H1 (cell line): ENCODE measurements at regions not wholly inside any gene's neighbourhood (a gene's known extent, or its start where the extent isn't known, plus 50 kb on each side); places are given as distances from the start of the nearest gene placed in this dataset.

ENCODE experiments used
- CTCF ChIA-PET: fragments of 300-600 bp; sonication (Branson Sonifier 250); formaldehyde crosslinking; loops from one replicate; lab custom pipeline; 2021; ENCODE audit not compliant: partially characterized antibody; lab: Charles Lee
- POLR2A ChIA-PET: fragments of 300-600 bp; sonication (Branson Sonifier 250); formaldehyde crosslinking; loops from one replicate; lab custom pipeline; 2021; ENCODE audit warnings: inconsistent platforms; ENCODE audit not compliant: partially characterized antibody; lab: Charles Lee
- DNase-seq, 2 experiments: peaks; one replicate each; pipeline versions ENCODE4 v3.0.0 to v3.0.0-alpha.2; 2010 to 2022; ENCODE audit warnings: low spot score in 2 of 2, low read depth in 1 of 2, mixed read lengths in 1 of 2
- FAIRE-seq: peaks from 2 replicates; lab custom pipeline; 2011; peaks lifted over from hg19 to GRCh38; lab: Jason Lieb, UNC
- H2AFZ ChIP-seq: 2 replicates; pipeline ENCODE4 v1.8.1; 2012; ENCODE audit warnings: low read length, inconsistent platforms
- H2AK5ac ChIP-seq: 2 replicates; pipeline ENCODE4 v1.6.1; 2013; ENCODE audit warnings: low read depth, low read length
- H2BK120ac ChIP-seq: replicated peaks from 2 replicates; pipeline ENCODE3; 2013; ENCODE audit warnings: low read depth, low read length, inconsistent platforms
- H2BK12ac ChIP-seq: 2 replicates; pipeline ENCODE4 v1.6.1; 2013; ENCODE audit warnings: low read depth, low read length
- H2BK15ac ChIP-seq: 2 replicates; pipeline ENCODE4 v1.6.1; 2013; ENCODE audit warnings: low read length
- H2BK20ac ChIP-seq: 2 replicates; pipeline ENCODE4 v1.6.1; 2013; ENCODE audit warnings: low read length
- H2BK5ac ChIP-seq: 2 replicates; pipeline ENCODE4 v1.6.1; 2013; ENCODE audit warnings: low read depth, low read length
- H3K14ac ChIP-seq: 2 replicates; pipeline ENCODE4 v1.6.1; 2013; ENCODE audit warnings: inconsistent platforms; ENCODE audit not compliant: insufficient read length
- H3K18ac ChIP-seq: 2 replicates; pipeline ENCODE4 v1.6.1; 2013; ENCODE audit warnings: low read length; ENCODE audit errors: extremely low read depth
- H3K23ac ChIP-seq: 2 replicates; pipeline ENCODE4 v1.6.1; 2013; ENCODE audit warnings: inconsistent platforms; ENCODE audit not compliant: insufficient read length
- H3K23me2 ChIP-seq: 2 replicates; pipeline ENCODE4 v1.6.1; 2013; ENCODE audit warnings: low read depth, low read length
- H3K27ac ChIP-seq: 2 replicates; pipeline ENCODE4 v1.6.1; 2011; ENCODE audit warnings: low read depth, low read length, inconsistent platforms
- H3K27me3 ChIP-seq, 4 experiments: replicated peaks in 1 of 4; 1 replicate in 1 of 4; 2 replicates in 3 of 4; pipeline versions ENCODE4 v1.6.1 to v1.8.1; 2011 to 2013; ENCODE audit warnings: low read length in 3 of 4, mild to moderate bottlenecking in 3 of 4, inconsistent platforms in 2 of 4, mixed read lengths in 2 of 4, moderate library complexity in 1 of 4; ENCODE audit not compliant: control insufficient read depth in 3 of 4, insufficient read depth in 3 of 4; ENCODE audit errors: extremely low read depth in 1 of 4
- H3K36me3 ChIP-seq, 4 experiments: 2 replicates each; pipeline versions ENCODE4 v1.6.1 to v1.8.1; 2011 to 2013; ENCODE audit warnings: mild to moderate bottlenecking in 4 of 4, low read length in 3 of 4, moderate library complexity in 2 of 4, control low read depth in 1 of 4, inconsistent platforms in 1 of 4; ENCODE audit not compliant: insufficient read depth in 4 of 4, control insufficient read depth in 2 of 4
- H3K4ac ChIP-seq: replicated peaks from 2 replicates; pipeline ENCODE3; 2013; ENCODE audit warnings: low read length, low read depth, mixed read lengths, inconsistent platforms; ENCODE audit not compliant: insufficient read length
- H3K4me1 ChIP-seq, 4 experiments: replicated peaks in 1 of 4; 1 replicate in 1 of 4; 2 replicates in 3 of 4; pipeline versions ENCODE4 v1.6.1 to v1.8.1; 2011 to 2013; ENCODE audit warnings: low read length in 3 of 4, inconsistent platforms in 2 of 4, mixed read lengths in 1 of 4; ENCODE audit not compliant: insufficient read depth in 4 of 4, control insufficient read depth in 3 of 4
- H3K4me2 ChIP-seq, 2 experiments: 2 replicates each; pipeline versions ENCODE4 v1.6.1 to v1.8.1; 2011 to 2013; ENCODE audit warnings: low read depth in 2 of 2, low read length in 2 of 2, control low read depth in 1 of 2, inconsistent platforms in 1 of 2, mild to moderate bottlenecking in 1 of 2; ENCODE audit not compliant: insufficient read depth in 1 of 2
- H3K4me3 ChIP-seq, 4 experiments: fragments of 200-600, 300-600 bp in 1 of 4; sonication (generic), shearing (Covaris generic), sonication (Bioruptor Twin) in 1 of 4; 2 replicates each; pipeline versions ENCODE4 v1.5.1 to v1.8.1; 2011 to 2016; ENCODE audit warnings: low read length in 4 of 4, low read depth in 3 of 4, control low read depth in 2 of 4, inconsistent platforms in 2 of 4, mild to moderate bottlenecking in 2 of 4, mixed read lengths in 1 of 4, moderate library complexity in 1 of 4; ENCODE audit not compliant: insufficient read depth in 2 of 4; ENCODE audit errors: extremely low read depth in 1 of 4
- H3K56ac ChIP-seq: replicated peaks from 2 replicates; pipeline ENCODE3; 2013; ENCODE audit warnings: low read depth, mild to moderate bottlenecking, mixed read lengths, low read length, inconsistent platforms; ENCODE audit not compliant: insufficient read length
- H3K79me1 ChIP-seq: 2 replicates; pipeline ENCODE4 v1.6.1; 2013; ENCODE audit warnings: low read depth, low read length, control low read depth
- H3K79me2 ChIP-seq, 2 experiments: 2 replicates each; pipeline versions ENCODE4 v1.6.1 to v1.8.1; 2012 to 2013; ENCODE audit warnings: low read length in 2 of 2, mild to moderate bottlenecking in 2 of 2, inconsistent platforms in 1 of 2; ENCODE audit not compliant: insufficient read depth in 2 of 2, control insufficient read depth in 1 of 2
- H3K9ac ChIP-seq, 4 experiments: replicated peaks in 1 of 4; 1 replicate in 1 of 4; 2 replicates in 3 of 4; pipeline versions ENCODE4 v1.6.1 to v1.8.1; 2011 to 2013; ENCODE audit warnings: low read depth in 3 of 4, low read length in 3 of 4, control low read depth in 2 of 4, mild to moderate bottlenecking in 2 of 4, moderate library complexity in 2 of 4, inconsistent platforms in 1 of 4; ENCODE audit errors: extremely low read depth in 1 of 4
- H3K9me3 ChIP-seq, 2 experiments: 2 replicates each; pipeline versions ENCODE4 v1.6.1 to v1.8.1; 2012 to 2013; ENCODE audit warnings: mild to moderate bottlenecking in 2 of 2, moderate library complexity in 2 of 2, control low read depth in 1 of 2, inconsistent platforms in 1 of 2, low read depth in 1 of 2, low read length in 1 of 2, mixed read lengths in 1 of 2; ENCODE audit not compliant: insufficient read depth in 2 of 2
- H4K20me1 ChIP-seq, 2 experiments: replicated peaks in 1 of 2; 2 replicates each; pipeline versions ENCODE3 to v1.8.1; 2011 to 2013; ENCODE audit warnings: inconsistent platforms in 2 of 2, low read length in 2 of 2, mild to moderate bottlenecking in 1 of 2; ENCODE audit not compliant: insufficient read depth in 2 of 2, control insufficient read depth in 1 of 2
- H4K5ac ChIP-seq: 2 replicates; pipeline ENCODE4 v1.6.1; 2013; ENCODE audit warnings: low read length, low read depth, mixed read lengths, inconsistent platforms; ENCODE audit not compliant: insufficient read length
- H4K8ac ChIP-seq: 2 replicates; pipeline ENCODE4 v1.8.0; 2013; ENCODE audit warnings: mild to moderate bottlenecking, moderate library complexity, low read length, inconsistent platforms; ENCODE audit not compliant: insufficient read depth; ENCODE audit errors: extremely low read depth
- H4K91ac ChIP-seq: replicated peaks from 2 replicates; pipeline ENCODE3; 2013; ENCODE audit warnings: low read length, mixed read lengths, inconsistent platforms; ENCODE audit not compliant: insufficient read length
- CBX5 ChIP-seq: fragments of 300-800, 300-1000 bp; sonication (generic); IDR thresholded peaks from 2 replicates; pipeline ENCODE4 v1.7.1; 2016; ENCODE audit warnings: antibody characterized with exemption, low read length, low read depth
- CBX8 ChIP-seq: fragments of 300-800, 300-1000 bp; sonication (generic); IDR thresholded peaks from 2 replicates; pipeline ENCODE4 v1.7.1; 2016; ENCODE audit warnings: low read depth, low read length, borderline replicate concordance
- CEBPB ChIP-seq: IDR thresholded peaks from 2 replicates; pipeline ENCODE4 v1.6.1; 2012; ENCODE audit warnings: low read depth, low read length
- CTBP2 ChIP-seq: IDR thresholded peaks from 2 replicates; pipeline ENCODE4 v1.7.0; 2011; ENCODE audit warnings: borderline replicate concordance, mild to moderate bottlenecking, moderate library complexity, mixed read lengths, low read length; ENCODE audit not compliant: insufficient read depth, insufficient read length
- HDAC2 ChIP-seq, 2 experiments: fragments of 300-600 bp in 1 of 2; sonication (generic) in 1 of 2; IDR thresholded peaks; 2 replicates each; pipeline ENCODE4 v1.6.1; 2011 to 2012; ENCODE audit warnings: low read depth in 2 of 2, low read length in 2 of 2, mild to moderate bottlenecking in 2 of 2, moderate library complexity in 2 of 2, borderline replicate concordance in 1 of 2, inconsistent platforms in 1 of 2
- JUND ChIP-seq: IDR thresholded peaks from 2 replicates; pipeline ENCODE4 v1.6.1; 2011; ENCODE audit warnings: mild to moderate bottlenecking, improper control_type of control experiment, low read length
- MAFK ChIP-seq: IDR thresholded peaks from 2 replicates; pipeline ENCODE4 v1.6.1; 2012; ENCODE audit warnings: low read depth, mild to moderate bottlenecking, improper control_type of control experiment, low read length
- NRF1 ChIP-seq: IDR thresholded peaks from 2 replicates; pipeline ENCODE4 v1.6.1; 2011; ENCODE audit warnings: mild to moderate bottlenecking, low read depth, low read length, improper control_type of control experiment
- POU5F1 ChIP-seq: IDR thresholded peaks from 2 replicates; pipeline ENCODE4 v1.6.1; 2011; ENCODE audit warnings: low read depth, mild to moderate bottlenecking, low read length, moderate library complexity
- RNF2 ChIP-seq: fragments of 200-900, 300-1000 bp; sonication (generic); IDR thresholded peaks from 2 replicates; pipeline ENCODE4 v1.7.1; 2016; ENCODE audit warnings: borderline replicate concordance, low read depth, mild to moderate bottlenecking, antibody characterized with exemption, low read length; ENCODE audit not compliant: poor library complexity, severe bottlenecking; ENCODE audit errors: missing control alignments
- RXRA ChIP-seq: IDR thresholded peaks from 2 replicates; pipeline ENCODE4 v1.6.1; 2011; ENCODE audit warnings: low read depth, mild to moderate bottlenecking, low read length, moderate library complexity; ENCODE audit not compliant: insufficient read depth
- SP1 ChIP-seq: IDR thresholded peaks from 2 replicates; pipeline ENCODE4 v1.6.1; 2011; ENCODE audit warnings: low read depth, low read length
- SUZ12 ChIP-seq: fragments of 200-600 bp; sonication (generic); IDR thresholded peaks from 2 replicates; pipeline ENCODE4 v1.6.1; 2012; ENCODE audit warnings: mild to moderate bottlenecking, inconsistent platforms, low read length, moderate library complexity, mixed read lengths
- WGBS, 2 experiments: shearing (Covaris generic) in 1 of 2; methylation state at CpG; one replicate each; pipeline versions ENCODE4 v1.1.6 to v1.1.7; 2013 to 2015; ENCODE audit warnings: low lambda C conversion rate in 2 of 2, mixed read lengths in 2 of 2, inconsistent platforms in 1 of 2, low coverage in 1 of 2, missing lambda C conversion rate in 1 of 2; ENCODE audit not compliant: insufficient replicate concordance in 2 of 2, insufficient coverage in 1 of 2, insufficient read length in 1 of 2; ENCODE audit errors: extremely low coverage in 1 of 2, missing lambda C conversion rate in 1 of 2; 5-methylcytosine and 5-hydroxymethylcytosine counted together

DNA sequence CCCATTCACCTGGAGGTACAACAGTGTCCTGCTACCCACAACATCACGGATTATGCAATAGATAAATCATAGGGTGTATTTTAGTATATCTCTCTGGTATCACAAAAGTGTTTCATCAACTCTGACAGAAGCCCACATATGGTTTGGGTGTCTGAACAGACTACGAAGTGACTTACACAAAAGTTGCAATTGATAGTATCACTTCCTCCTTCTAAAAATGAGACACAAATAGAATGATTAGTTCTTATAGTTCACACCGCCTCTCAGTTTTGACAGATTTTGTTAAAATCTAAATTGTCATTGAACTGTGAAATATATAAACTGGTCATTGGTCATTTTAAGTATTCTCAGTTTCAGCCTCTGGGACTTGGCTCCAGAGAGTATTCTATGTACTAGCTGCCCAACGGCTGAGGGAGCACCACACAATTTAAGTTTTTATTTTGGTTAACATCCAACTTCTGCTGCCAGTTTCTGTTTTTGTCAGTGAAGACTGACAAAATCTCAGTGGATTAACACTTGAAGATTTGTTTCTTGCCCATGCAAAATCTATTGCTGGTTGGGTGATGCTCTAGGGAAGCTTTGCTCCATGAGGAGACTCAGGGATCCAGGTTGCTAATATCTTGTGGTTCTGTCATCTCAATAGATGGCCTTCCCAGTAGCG, 113.8 kb upstream of the PUDP start:
- H4K8ac ChIP-seq = no peak overlapping the region
- TF ChIP-seq CTBP2 (no peak), RXRA (no peak), RNF2 (no peak), MAFK (no peak), SP1 (no peak), POU5F1 (no peak), SUZ12 (no peak), CBX8 (no peak), NRF1 (no peak), JUND (no peak), CBX5 (no peak), HDAC2 (IDR thresholded peaks at IDR 0.05; ENCODE audit: borderline replicate concordance in 1 of 2, low read depth in 2 of 2, low read length in 2 of 2) (no peak), CEBPB (no peak)

More for the DNA sequence above, 113.8 kb upstream of the PUDP start:
- POLR2A ChIA-PET = no interaction called here
- Histone ChIP-seq H3K27me3 (no peaks in the 10 kb centered on the region), H2BK5ac (no peak overlapping the region), H2AK5ac (no peak overlapping the region), H4K91ac (no peak overlapping the region), H4K5ac (no peak overlapping the region), H3K9me3 (no peaks in the 10 kb centered on the region), H3K79me2 (no peaks in the 10 kb centered on the region), H3K23me2 (no peaks in the 10 kb centered on the region; the same call in 1 of the 2 replicates), H3K4ac (no peak overlapping the region), H3K36me3 (no peaks in the 10 kb centered on the region), H3K4me2 (no peak overlapping the region), H3K18ac (no peak overlapping the region), H2BK12ac (no peak overlapping the region), H3K56ac (no peak overlapping the region), H2BK15ac (no peak overlapping the region), H3K9ac (no peak overlapping the region), H2AFZ (no peak overlapping the region), H3K23ac (no peak overlapping the region), H3K4me1 (no peaks in the 10 kb centered on the region), H2BK20ac (no peak overlapping the region), H2BK120ac (no peak overlapping the region), H3K27ac (no peak overlapping the region), H3K79me1 (no peaks in the 10 kb centered on the region), H4K20me1 (no peaks in the 10 kb centered on the region), H3K14ac (no peak overlapping the region), H3K4me3 (no peak overlapping the region)
- peak; percentile 7 for FAIRE-seq
- DNase-seq = no peak
- CTCF ChIA-PET = no interaction called here
- WGBS, 2 experiments = 95% methylated on average over 5 of the region's 5 CpGs; no CpG with 5 or more reads in 1 of the 2 experiments
